WI38 (cell line): ENCODE measurements at regions not wholly inside any gene's neighbourhood (a gene's known extent, or its start where the extent isn't known, plus 50 kb on each side); places are given as distances from the start of the nearest gene placed in this dataset.

Source experiments
- H3K4me3 ChIP-seq: 2 replicates; pipeline ENCODE4 v1.5.1; 2011; ENCODE audit warnings: low read depth, mild to moderate bottlenecking, control low read depth, low read length
- TF ChIP-seq, protein P1 (sequence below): IDR thresholded peaks from 2 replicates; pipeline ENCODE4 v1.5.1; 2012; ENCODE audit warnings: low read depth, mild to moderate bottlenecking, control low read depth, low read length

DNA sequence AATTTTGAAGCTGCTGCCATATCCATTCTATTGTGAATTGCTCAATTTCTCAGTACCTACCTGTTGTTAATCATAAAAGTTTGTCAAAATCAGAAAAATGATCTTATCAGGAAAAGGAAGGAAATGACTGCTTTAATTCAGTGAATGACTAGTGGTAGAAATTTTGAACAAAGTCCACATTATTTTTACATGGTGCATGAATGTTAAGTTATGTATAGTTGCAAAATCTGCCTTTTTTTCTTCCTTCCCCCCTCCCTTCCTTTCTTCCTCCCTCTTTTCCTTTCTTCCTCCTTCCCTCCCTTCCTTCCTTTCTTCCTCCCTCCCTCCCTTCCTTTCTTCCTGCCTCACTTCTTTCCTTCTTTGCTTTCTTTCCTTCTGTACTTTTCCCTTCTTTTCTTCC is 127.1 kb upstream of the TSHZ2 start:
- TF ChIP-seq, protein P1, sequence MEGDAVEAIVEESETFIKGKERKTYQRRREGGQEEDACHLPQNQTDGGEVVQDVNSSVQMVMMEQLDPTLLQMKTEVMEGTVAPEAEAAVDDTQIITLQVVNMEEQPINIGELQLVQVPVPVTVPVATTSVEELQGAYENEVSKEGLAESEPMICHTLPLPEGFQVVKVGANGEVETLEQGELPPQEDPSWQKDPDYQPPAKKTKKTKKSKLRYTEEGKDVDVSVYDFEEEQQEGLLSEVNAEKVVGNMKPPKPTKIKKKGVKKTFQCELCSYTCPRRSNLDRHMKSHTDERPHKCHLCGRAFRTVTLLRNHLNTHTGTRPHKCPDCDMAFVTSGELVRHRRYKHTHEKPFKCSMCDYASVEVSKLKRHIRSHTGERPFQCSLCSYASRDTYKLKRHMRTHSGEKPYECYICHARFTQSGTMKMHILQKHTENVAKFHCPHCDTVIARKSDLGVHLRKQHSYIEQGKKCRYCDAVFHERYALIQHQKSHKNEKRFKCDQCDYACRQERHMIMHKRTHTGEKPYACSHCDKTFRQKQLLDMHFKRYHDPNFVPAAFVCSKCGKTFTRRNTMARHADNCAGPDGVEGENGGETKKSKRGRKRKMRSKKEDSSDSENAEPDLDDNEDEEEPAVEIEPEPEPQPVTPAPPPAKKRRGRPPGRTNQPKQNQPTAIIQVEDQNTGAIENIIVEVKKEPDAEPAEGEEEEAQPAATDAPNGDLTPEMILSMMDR = no peak
- H3K4me3 ChIP-seq = no peak overlapping the region

DNA sequence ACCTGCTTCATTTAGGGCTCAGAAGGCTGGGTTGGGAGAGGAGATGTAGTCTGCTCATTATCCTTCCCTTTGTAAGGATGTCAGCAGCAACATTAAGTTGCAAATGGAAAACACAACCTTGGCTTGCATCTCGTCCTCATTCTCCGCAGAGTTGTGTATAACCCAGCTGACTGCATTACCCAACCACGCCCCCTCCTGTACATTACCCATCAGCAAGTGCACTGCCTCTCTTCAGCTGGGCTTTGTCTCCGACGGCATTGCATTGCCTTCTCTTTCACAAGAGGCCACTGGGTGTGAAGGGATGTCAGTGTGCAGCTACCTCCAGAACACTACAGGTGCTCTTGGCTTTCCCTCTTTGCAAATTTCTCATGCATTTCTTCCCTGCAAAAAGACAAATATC is 128.7 kb upstream of the TSHZ2 start:
- H3K4me3 ChIP-seq = no peak overlapping the region
- TF ChIP-seq, protein P1 = no peak

DNA sequence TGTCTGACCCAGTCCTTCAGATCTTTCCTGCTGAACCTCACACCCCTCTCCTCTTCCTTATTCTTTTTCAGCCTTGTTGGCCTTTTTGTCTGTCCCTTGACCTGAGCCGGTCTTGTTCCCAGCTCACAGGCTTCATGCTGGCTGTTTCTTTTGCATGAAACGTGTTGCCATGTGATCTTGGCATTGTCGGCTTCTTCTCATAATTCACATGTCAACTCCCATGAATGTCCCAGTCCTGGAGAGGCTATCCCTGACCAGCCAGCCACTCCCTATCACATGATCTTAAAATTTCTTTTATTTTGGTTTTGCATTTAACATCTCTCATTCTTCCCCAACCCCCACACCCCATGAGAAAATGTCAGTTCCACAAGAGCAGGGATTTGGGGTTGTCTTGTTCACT is 131.2 kb upstream of the TSHZ2 start:
- H3K4me3 ChIP-seq = no peak overlapping the region
- TF ChIP-seq, protein P1 = no peak

DNA sequence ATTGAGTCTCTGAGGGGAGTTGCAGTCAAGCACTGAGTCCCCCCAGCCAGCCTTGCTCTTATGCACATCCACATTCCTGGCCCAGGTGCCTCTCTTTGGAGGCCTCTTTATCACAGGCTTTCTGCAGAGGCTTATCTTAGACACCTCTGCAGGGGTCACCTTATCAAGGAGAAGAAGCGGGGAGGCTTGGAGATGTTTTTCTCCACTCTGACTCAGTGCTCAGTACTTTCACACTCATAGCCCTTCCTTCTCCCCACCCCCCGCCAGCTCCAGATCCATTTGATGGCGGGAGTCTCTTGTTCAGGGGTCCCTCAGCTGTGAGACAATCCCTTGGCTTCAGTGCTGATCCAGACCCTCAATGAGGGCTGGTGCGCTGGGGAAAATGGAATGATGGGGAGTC is 132.1 kb upstream of the TSHZ2 start:
- TF ChIP-seq, protein P1 = no peak
- no peak overlapping the region for H3K4me3 ChIP-seq

DNA sequence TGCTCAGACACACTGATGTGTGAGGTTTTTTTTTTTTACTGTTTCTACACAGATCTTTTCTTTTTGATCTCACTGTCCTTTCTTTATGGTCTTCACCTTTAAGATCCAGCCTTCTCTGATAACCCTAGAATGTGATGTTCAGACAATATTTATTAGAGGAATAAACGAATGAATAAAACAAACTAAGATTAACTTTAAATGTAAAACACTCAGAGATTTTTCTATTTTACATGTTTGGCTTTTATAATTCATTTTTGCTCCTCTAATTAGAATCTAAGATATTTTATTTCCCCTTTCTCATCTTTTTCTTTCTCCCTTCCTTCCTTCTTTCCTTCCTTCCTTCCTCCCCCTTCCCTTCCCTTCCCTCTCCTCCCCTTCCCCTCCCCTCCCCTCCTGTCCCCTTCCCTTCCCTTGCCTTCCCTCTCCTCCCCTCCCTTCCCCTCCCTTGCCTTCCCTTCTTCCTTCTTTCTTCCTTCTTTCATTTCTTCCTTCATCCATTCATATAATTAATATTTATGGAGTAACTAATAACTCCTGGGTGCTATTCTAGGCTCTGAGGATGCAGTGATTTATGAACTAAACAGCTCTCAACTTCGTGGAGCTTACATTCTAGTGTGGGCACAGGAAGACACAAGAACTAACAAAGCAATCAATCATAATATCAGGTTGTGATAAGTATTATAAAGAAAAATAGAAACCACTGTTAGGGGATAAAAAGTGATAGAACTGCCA is 133.5 kb upstream of the TSHZ2 start:
- TF ChIP-seq, protein P1 = no peak
- no peak overlapping the region for H3K4me3 ChIP-seq

DNA sequence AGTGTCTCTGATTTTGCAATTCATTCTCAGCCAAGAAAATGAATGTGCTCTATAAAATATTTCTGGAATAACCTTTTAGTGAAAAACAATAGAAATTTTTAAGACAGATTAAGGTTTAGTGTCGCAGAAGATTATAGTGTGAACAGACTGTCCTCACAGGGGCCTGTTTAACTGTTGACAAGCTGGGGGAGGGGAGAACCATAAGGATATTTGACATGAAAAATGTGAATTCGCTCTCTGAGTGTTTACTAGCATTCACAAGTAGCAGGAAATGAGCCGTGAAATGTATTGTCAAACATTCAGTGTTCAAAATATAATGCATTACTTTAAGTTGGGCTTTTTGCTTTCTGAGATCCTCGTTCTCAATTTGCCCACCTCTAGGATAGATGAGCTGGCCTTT is 134.8 kb upstream of the TSHZ2 start:
- TF ChIP-seq, protein P1 = no peak
- H3K4me3 ChIP-seq = no peak overlapping the region

DNA sequence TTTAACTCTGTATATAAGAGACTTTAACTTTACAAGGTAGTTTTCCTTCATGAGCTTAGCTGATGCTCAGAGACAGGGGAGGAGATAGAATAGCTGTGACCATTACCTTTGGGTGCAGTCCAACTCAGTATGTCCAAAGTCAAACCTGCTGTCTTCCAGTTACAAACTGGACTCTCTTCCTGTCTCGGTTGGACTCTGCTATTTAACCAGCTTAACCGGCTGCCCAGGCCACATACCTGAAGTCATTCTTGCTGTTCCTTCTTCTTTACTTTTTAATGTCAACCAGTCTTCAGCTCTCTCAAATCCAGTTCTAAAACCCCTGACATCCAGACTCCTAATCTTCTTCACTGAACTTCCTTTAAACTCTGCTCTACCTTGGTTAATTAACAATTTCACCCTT is 138.3 kb upstream of the TSHZ2 start:
- TF ChIP-seq, protein P1 = no peak
- H3K4me3 ChIP-seq = no peak overlapping the region
